ENCODE measurements at regions not wholly inside any gene's neighbourhood (a gene's known extent, or its start where the extent isn't known, plus 50 kb on each side); places are given as distances from the start of the nearest gene placed in this dataset.

GRCh38 chr3:16084887-16085286 is 89.6 kb upstream of the GALNT15 start:
- Histone ChIP-seq H3K79me2 (ENCODE audit: control insufficient read depth, insufficient read depth, low read length) (no peaks in the 10 kb centered on the region), H3K4me2 (ENCODE audit: insufficient read depth, low read length) (peak overlapping the region; percentile 32), H3K4me1 (ENCODE audit: control insufficient read depth, extremely low read depth, insufficient read depth, low read length) (peaks cover 17% of the 10 kb centered on the region), H2AFZ (ENCODE audit: low read depth, low read length) (no peak overlapping the region), H3K9me1 (replicated peaks; ENCODE audit: control insufficient read depth, extremely low read depth, insufficient read depth, low read length) (no peaks in the 10 kb centered on the region), H3K36me3 (ENCODE audit: control insufficient read depth in 2 of 2, extremely low read depth in 1 of 2, insufficient read depth in 2 of 2, low read length in 2 of 2) (no peaks in the 10 kb centered on the region), H3K9ac (replicated peaks; ENCODE audit: extremely low read depth, insufficient read depth, low read length) (peak overlapping the region; percentile 65), H3K27me3 (ENCODE audit: control insufficient read depth in 2 of 2, insufficient read depth in 2 of 2, low read length in 2 of 2) (no peaks in the 10 kb centered on the region), H3K27ac (ENCODE audit: insufficient read depth, low read depth, low read length) (peak overlapping the region; percentile 88), H3K4me3 (replicated peaks in 1 of 3; ENCODE audit: insufficient read depth in 1 of 3, low read depth in 1 of 3, low read length in 3 of 3) (no peak overlapping the region), H3K9me3 (replicated peaks; ENCODE audit: control insufficient read depth, insufficient read depth, low read length) (peaks cover 4% of the 10 kb centered on the region), H4K20me1 (replicated peaks; ENCODE audit: control insufficient read depth, extremely low read depth, insufficient read depth, low read length) (no peaks in the 10 kb centered on the region)
- DNase-seq (ENCODE audit: low read depth, low spot score) (peak; percentile 95), FAIRE-seq (peak; percentile 84)
- dilution Hi-C loops (cut with MboI; ENCODE audit: extremely low pct_ligation_motif_present, low sequenced_read_pairs), result no loop called here
- intact Hi-C loops (cut with micrococcal nuclease), result loop anchor here (1.0 kb wide), 6 partner anchors 11 to 93 kb away; no protein-coding TSS in a partner anchor
- POLR2A ChIA-PET, result interaction anchor here (0.9 to 1.3 kb wide), 2 partner anchors 16 to 33 kb away, joined by 3 read pairs; no protein-coding TSS in a partner anchor
- CTCF ChIA-PET, result interaction anchor here (1.1 to 2.3 kb wide), 5 partner anchors 10 to 93 kb away, joined by 4 to 16 read pairs (median 4); no protein-coding TSS in a partner anchor
- TF ChIP-seq, protein P1, sequence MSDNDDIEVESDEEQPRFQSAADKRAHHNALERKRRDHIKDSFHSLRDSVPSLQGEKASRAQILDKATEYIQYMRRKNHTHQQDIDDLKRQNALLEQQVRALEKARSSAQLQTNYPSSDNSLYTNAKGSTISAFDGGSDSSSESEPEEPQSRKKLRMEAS (IDR thresholded peaks at IDR 0.05; ENCODE audit: insufficient read depth, insufficient read length), result no peak
- peak; percentile 95 for TF ChIP-seq JUN (IDR thresholded peaks at IDR 0.05; ENCODE audit: borderline replicate concordance, insufficient read depth, insufficient read length, low read depth)
- TF ChIP-seq CTCF (IDR thresholded peaks at IDR 0.05; ENCODE audit: extremely low read depth in 1 of 2, insufficient read depth in 1 of 2, low read depth in 1 of 2, low read length in 2 of 2), result no peak
- TF ChIP-seq EZH2 (IDR thresholded peaks at IDR 0.05; ENCODE audit: borderline replicate concordance, low read depth, low read length, severe bottlenecking), result no peak
- TF ChIP-seq MYC (IDR thresholded peaks at IDR 0.05; ENCODE audit: low read depth, low read length), result no peak
- TF ChIP-seq POLR2A (IDR thresholded peaks at IDR 0.05; ENCODE audit: low read depth, low read length), result no peak
- peak; percentile 57 for TF ChIP-seq FOS (IDR thresholded peaks at IDR 0.05; ENCODE audit: borderline replicate concordance, insufficient read depth, low read length)
- TF ChIP-seq GATA2 (IDR thresholded peaks at IDR 0.05; ENCODE audit: insufficient read depth, insufficient read length, low read depth, low read length), result no peak
- peak; percentile 46 for TF ChIP-seq POLR2AphosphoS5 (IDR thresholded peaks at IDR 0.05; ENCODE audit: insufficient read depth, low read depth, low read length)
- no TSS peak for BruUV-seq (replicated peaks)

All from endothelial cell of umbilical vein (primary cell).